B cell (primary cell): ENCODE measurements at regions not wholly inside any gene's neighbourhood (a gene's known extent, or its start where the extent isn't known, plus 50 kb on each side); places are given as distances from the start of the nearest gene placed in this dataset.

Experiments
- ATAC-seq: fragments of 200-7000 bp; cut with Tn5 transposase; one replicate; pipeline ENCODE4 v1.10.0; 2021; ENCODE audit warnings: low read depth, mild to moderate bottlenecking, moderate number of reproducible peaks, moderate library complexity
- CTCF ChIA-PET: fragments of 350-600 bp; sonication (Branson Sonifier 250); formaldehyde crosslinking; loops from one replicate; lab custom pipeline; 2021; ENCODE audit warnings: antibody characterized with exemption, inconsistent platforms; lab: Charles Lee
- POLR2A ChIA-PET: fragments of 350-600 bp; sonication (Branson Sonifier 250); formaldehyde crosslinking; loops from one replicate; lab custom pipeline; 2021; ENCODE audit warnings: antibody characterized with exemption; lab: Charles Lee
- DNase-seq: peaks from one replicate; pipeline ENCODE4 v3.0.0; 2013
- H2AFZ ChIP-seq: 2 replicates; pipeline ENCODE4 v1.6.1; 2012; ENCODE audit warnings: mild to moderate bottlenecking, low read depth, low read length; ENCODE audit not compliant: insufficient read depth, poor library complexity, severe bottlenecking
- H3K27ac ChIP-seq, 2 donors: 1 replicate in 1 of 2; 2 replicates in 1 of 2; pipeline ENCODE4 v1.5.1; 2012 to 2013; ENCODE audit warnings: low read length in 2 of 2, mild to moderate bottlenecking in 2 of 2, moderate library complexity in 1 of 2
- H3K27me3 ChIP-seq, 4 experiments: fragments of 200-600 bp in 1 of 4; sonication (generic) in 1 of 4; replicated peaks in 1 of 4; 1 replicate in 2 of 4; 2 replicates in 2 of 4; pipeline versions ENCODE4 v1.6.1 to v1.7.0; 2013 to 2016; ENCODE audit warnings: low read length in 3 of 4, mild to moderate bottlenecking in 2 of 4, mixed read lengths in 1 of 4, moderate library complexity in 1 of 4; ENCODE audit not compliant: insufficient read depth in 4 of 4, control insufficient read depth in 3 of 4; ENCODE audit errors: control extremely low read depth in 1 of 4
- H3K36me3 ChIP-seq, 2 experiments: replicated peaks in 1 of 2; 1 replicate in 1 of 2; 2 replicates in 1 of 2; pipeline versions ENCODE4 v1.6.1 to v1.7.1; 2013; ENCODE audit warnings: low read length in 1 of 2; ENCODE audit not compliant: insufficient read depth in 2 of 2, control insufficient read depth in 1 of 2; ENCODE audit errors: control extremely low read depth in 1 of 2, extremely low read depth in 1 of 2
- H3K4me1 ChIP-seq, 2 donors: fragments of 200-600 bp in 1 of 2; sonication (generic) in 1 of 2; 1 replicate in 1 of 2; 2 replicates in 1 of 2; pipeline versions ENCODE4 v1.5.1 to v1.6.1; 2013 to 2017; ENCODE audit warnings: low read length in 2 of 2; ENCODE audit not compliant: control insufficient read depth in 2 of 2, insufficient read depth in 2 of 2
- H3K4me2 ChIP-seq: replicated peaks from 2 replicates; pipeline ENCODE3; 2012; ENCODE audit warnings: mild to moderate bottlenecking, low read depth, low read length; ENCODE audit not compliant: poor library complexity, severe bottlenecking
- H3K4me3 ChIP-seq, 5 experiments: fragments of 200-600 bp in 1 of 5; sonication (generic) in 1 of 5; 1 replicate in 3 of 5; 2 replicates in 2 of 5; pipeline versions ENCODE4 v1.5.1 to v1.7.0; 2011 to 2016; ENCODE audit warnings: low read length in 4 of 5, mild to moderate bottlenecking in 4 of 5, low read depth in 2 of 5, control low read depth in 1 of 5, moderate library complexity in 1 of 5; ENCODE audit not compliant: insufficient read depth in 1 of 5; ENCODE audit errors: control extremely low read depth in 1 of 5, extremely low read depth in 1 of 5
- H3K79me2 ChIP-seq: fragments of 200-600 bp; sonication (generic); one replicate; pipeline ENCODE4 v1.6.0; 2016; ENCODE audit warnings: low read length; ENCODE audit not compliant: control insufficient read depth, insufficient read depth
- H3K9ac ChIP-seq: fragments of 200-600 bp; sonication (generic); 2 replicates; pipeline ENCODE4 v1.6.1; 2017; ENCODE audit warnings: mild to moderate bottlenecking, low read length, moderate library complexity
- H3K9me3 ChIP-seq, 3 donors: one replicate each; pipeline versions ENCODE4 v1.6.1 to v1.7.1; 2013; ENCODE audit warnings: low read length in 2 of 3; ENCODE audit not compliant: control insufficient read depth in 2 of 3, insufficient read depth in 1 of 3; ENCODE audit errors: control extremely low read depth in 1 of 3
- H4K20me1 ChIP-seq: 2 replicates; pipeline ENCODE4 v1.6.0; 2012; ENCODE audit warnings: mild to moderate bottlenecking, low read length; ENCODE audit not compliant: insufficient read depth, control insufficient read depth, poor library complexity, severe bottlenecking
- H3K27ac Mint-ChIP-seq: one replicate; pipeline ENCODE4 v1.8.0; 2021; ENCODE audit warnings: mixed read lengths
- H3K27me3 Mint-ChIP-seq: one replicate; pipeline ENCODE4 v1.8.0; 2021; ENCODE audit warnings: mixed read lengths
- H3K4me1 Mint-ChIP-seq: one replicate; pipeline ENCODE4 v1.8.0; 2021; ENCODE audit warnings: mixed read lengths
- H3K4me3 Mint-ChIP-seq: one replicate; pipeline ENCODE4 v1.8.0; 2021; ENCODE audit warnings: mixed read lengths
- H3K9me3 Mint-ChIP-seq: one replicate; pipeline ENCODE4 v1.8.0; 2022; ENCODE audit warnings: mixed read lengths; ENCODE audit not compliant: insufficient read depth
- EZH2 ChIP-seq: IDR thresholded peaks from 2 replicates; pipeline ENCODE4 v1.6.1; 2012; ENCODE audit warnings: borderline replicate concordance, low read depth, mild to moderate bottlenecking, moderate library complexity, low read length; ENCODE audit not compliant: insufficient read depth, poor library complexity, severe bottlenecking
- whole genome bisulfite sequencing: methylation state at CpG from one replicate; pipeline ENCODE4 v1.1.5; 2013; ENCODE audit warnings: missing lambda C conversion rate; ENCODE audit not compliant: insufficient coverage; 5-methylcytosine and 5-hydroxymethylcytosine counted together
- intact Hi-C: fragments of 100-400 bp; cut with micrococcal nuclease; formaldehyde crosslinking; loops from one replicate; pipeline ENCODE4 v1.10.0; 2022
- TF ChIP-seq, protein P1 (sequence below): fragments of 200-600 bp; IDR thresholded peaks from one replicate; pipeline ENCODE4 v1.8.0; 2022; ENCODE audit warnings: antibody characterized with exemption, mild to moderate bottlenecking

GRCh38 chr5:44225231-44226160 lies 163.7 kb downstream of the FGF10 start:
- no CpG with 5 or more reads among the region's 8 CpGs for WGBS
- ATAC-seq (no peak), DNase-seq (no peak)
- H3K4me3 Mint-ChIP-seq: no peak overlapping the region
- H3K27ac Mint-ChIP-seq: no peak overlapping the region
- Histone ChIP-seq H2AFZ (no peak overlapping the region), H3K27ac (no peak overlapping the region), H3K79me2 (no peaks in the 10 kb centered on the region), H3K36me3 (no peaks in the 10 kb centered on the region), H3K4me3 (no peak overlapping the region), H3K9ac (no peak overlapping the region), H4K20me1 (no peaks in the 10 kb centered on the region), H3K4me2 (no peak overlapping the region), H3K4me1 (no peaks in the 10 kb centered on the region), H3K9me3 (peaks cover 0 to 5% (median 0%) of the 10 kb centered on the region in 3 donors), H3K27me3 (no peaks in the 10 kb centered on the region)
- intact Hi-C loops: no loop called here
- no peak for TF ChIP-seq EZH2
- TF ChIP-seq, protein P1, sequence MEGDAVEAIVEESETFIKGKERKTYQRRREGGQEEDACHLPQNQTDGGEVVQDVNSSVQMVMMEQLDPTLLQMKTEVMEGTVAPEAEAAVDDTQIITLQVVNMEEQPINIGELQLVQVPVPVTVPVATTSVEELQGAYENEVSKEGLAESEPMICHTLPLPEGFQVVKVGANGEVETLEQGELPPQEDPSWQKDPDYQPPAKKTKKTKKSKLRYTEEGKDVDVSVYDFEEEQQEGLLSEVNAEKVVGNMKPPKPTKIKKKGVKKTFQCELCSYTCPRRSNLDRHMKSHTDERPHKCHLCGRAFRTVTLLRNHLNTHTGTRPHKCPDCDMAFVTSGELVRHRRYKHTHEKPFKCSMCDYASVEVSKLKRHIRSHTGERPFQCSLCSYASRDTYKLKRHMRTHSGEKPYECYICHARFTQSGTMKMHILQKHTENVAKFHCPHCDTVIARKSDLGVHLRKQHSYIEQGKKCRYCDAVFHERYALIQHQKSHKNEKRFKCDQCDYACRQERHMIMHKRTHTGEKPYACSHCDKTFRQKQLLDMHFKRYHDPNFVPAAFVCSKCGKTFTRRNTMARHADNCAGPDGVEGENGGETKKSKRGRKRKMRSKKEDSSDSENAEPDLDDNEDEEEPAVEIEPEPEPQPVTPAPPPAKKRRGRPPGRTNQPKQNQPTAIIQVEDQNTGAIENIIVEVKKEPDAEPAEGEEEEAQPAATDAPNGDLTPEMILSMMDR: no peak
- ChIA-PET CTCF (no interaction called here), POLR2A (no interaction called here)
- no peaks in the 10 kb centered on the region for H3K9me3 Mint-ChIP-seq
- no peaks in the 10 kb centered on the region for H3K27me3 Mint-ChIP-seq
- no peaks in the 10 kb centered on the region for H3K4me1 Mint-ChIP-seq

- Histone ChIP-seq H3K79me2 (no peaks in the 10 kb centered on the region), H3K36me3 (no peaks in the 10 kb centered on the region), H3K9ac (no peak overlapping the region), H3K9me3 (peaks cover 0 to 6% (median 2%) of the 10 kb centered on the region in 3 donors), H2AFZ (no peak overlapping the region), H3K4me2 (no peak overlapping the region), H4K20me1 (no peaks in the 10 kb centered on the region), H3K4me1 (no peaks in the 10 kb centered on the region), H3K27ac (no peak overlapping the region), H3K4me3 (no peak overlapping the region), H3K27me3 (no peaks in the 10 kb centered on the region)
- ATAC-seq (no peak), DNase-seq (no peak)
- no peak overlapping the region for H3K27ac Mint-ChIP-seq
- intact Hi-C loops: no loop called here
- H3K4me3 Mint-ChIP-seq: no peak overlapping the region
- ChIA-PET POLR2A (no interaction called here), CTCF (no interaction called here)
- 88% methylated on average over 1 of the region's 1 CpG for WGBS
- peaks cover 6% of the 10 kb centered on the region for H3K9me3 Mint-ChIP-seq
- H3K27me3 Mint-ChIP-seq: no peaks in the 10 kb centered on the region
- no peaks in the 10 kb centered on the region for H3K4me1 Mint-ChIP-seq
- TF ChIP-seq, protein P1: no peak
- no peak for TF ChIP-seq EZH2
Measured at GRCh38 chr5:44199408-44199807, 189.8 kb downstream of the FGF10 start.
